BLaER1 treated with 17β-estradiol and CSF1 and Interleukin-3, amounts not matched to agents 10 nM and 100 nM (cell line): ENCODE measurements at regions not wholly inside any gene's neighbourhood (a gene's known extent, or its start where the extent isn't known, plus 50 kb on each side); places are given as distances from the start of the nearest gene placed in this dataset.
A peak's percentile ranks its signal among the peaks of the same experiment; 100 is the strongest.

Source experiments
- H3K27ac ChIP-seq, 11 experiments: shearing (Covaris generic); formaldehyde crosslinking; 2 replicates each; pipeline ENCODE4 v1.8.1; 2022
- H3K27me3 ChIP-seq, 11 experiments: shearing (Covaris generic); formaldehyde crosslinking; 2 replicates each; pipeline ENCODE4 v1.8.1; 2022
- H3K36me3 ChIP-seq, 11 experiments: shearing (Covaris generic); formaldehyde crosslinking; 2 replicates each; pipeline ENCODE4 v1.8.1; 2022
- H3K4me1 ChIP-seq, 10 experiments: shearing (Covaris generic); formaldehyde crosslinking; 2 replicates each; pipeline ENCODE4 v1.8.1; 2022
- H3K4me2 ChIP-seq, 11 experiments: shearing (Covaris generic); formaldehyde crosslinking; 2 replicates each; pipeline ENCODE4 v1.8.1; 2022
- H3K4me3 ChIP-seq, 10 experiments: shearing (Covaris generic); formaldehyde crosslinking; 2 replicates each; pipeline ENCODE4 v1.8.1; 2022
- H3K9ac ChIP-seq, 11 experiments: shearing (Covaris generic); formaldehyde crosslinking; 2 replicates each; pipeline ENCODE4 v1.8.1; 2022
- H3K9me3 ChIP-seq, 11 experiments: shearing (Covaris generic); formaldehyde crosslinking; replicated peaks in 1 of 11; 2 replicates each; pipeline ENCODE4 v1.8.1; 2022
- H4K20me1 ChIP-seq, 11 experiments: shearing (Covaris generic); formaldehyde crosslinking; 2 replicates each; pipeline ENCODE4 v1.8.1; 2022
- Cebpa-rat ChIP-seq, 11 experiments: shearing (Covaris generic); IDR thresholded peaks; 2 replicates each; pipeline ENCODE4 v1.8.1; 2022

GRCh38 chr1:95994643-95995042 is 726.9 kb upstream of the PTBP2 start:
- Histone ChIP-seq H3K9me3 (no peaks in the 10 kb centered on the region), H3K4me2 (peak overlapping the region in 2 of 11 experiments; percentile 10 to 34; a peak in 5 of 22 replicates), H3K27me3 (no peaks in the 10 kb centered on the region), H3K4me1 (no peaks in the 10 kb centered on the region), H3K27ac (no peak overlapping the region), H4K20me1 (no peaks in the 10 kb centered on the region), H3K4me3 (no peak overlapping the region), H3K9ac (no peak overlapping the region), H3K36me3 (no peaks in the 10 kb centered on the region)
- TF ChIP-seq Cebpa-rat (IDR thresholded peaks at IDR 0.05) = no peak

GRCh38 chr1:96002201-96002600 is 719.4 kb upstream of the PTBP2 start:
- Histone ChIP-seq H3K36me3 (no peaks in the 10 kb centered on the region), H4K20me1 (no peaks in the 10 kb centered on the region), H3K9me3 (no peaks in the 10 kb centered on the region), H3K4me2 (no peak overlapping the region), H3K4me3 (no peak overlapping the region), H3K27me3 (no peaks in the 10 kb centered on the region), H3K27ac (no peak overlapping the region), H3K9ac (no peak overlapping the region), H3K4me1 (no peaks in the 10 kb centered on the region)
- no peak for TF ChIP-seq Cebpa-rat (IDR thresholded peaks at IDR 0.05)

GRCh38 chr1:96002969-96003964 is 718.3 kb upstream of the PTBP2 start:
- no peaks in the 10 kb centered on the region for H3K9me3 ChIP-seq
- no peak overlapping the region for H3K4me3 ChIP-seq
- no peaks in the 10 kb centered on the region for H3K27me3 ChIP-seq
- no peak for TF ChIP-seq Cebpa-rat (IDR thresholded peaks at IDR 0.05)
- H4K20me1 ChIP-seq = no peaks in the 10 kb centered on the region
- H3K4me2 ChIP-seq = no peak overlapping the region
- H3K4me1 ChIP-seq = no peaks in the 10 kb centered on the region
- no peak overlapping the region for H3K9ac ChIP-seq
- H3K36me3 ChIP-seq = no peaks in the 10 kb centered on the region
- no peak overlapping the region for H3K27ac ChIP-seq

GRCh38 chr1:96009831-96010434 is 711.7 kb upstream of the PTBP2 start:
- Histone ChIP-seq H3K27ac (no peak overlapping the region), H3K9me3 (no peaks in the 10 kb centered on the region), H4K20me1 (no peaks in the 10 kb centered on the region), H3K27me3 (no peaks in the 10 kb centered on the region), H3K4me3 (no peak overlapping the region), H3K4me2 (no peak overlapping the region), H3K4me1 (no peaks in the 10 kb centered on the region), H3K36me3 (no peaks in the 10 kb centered on the region), H3K9ac (no peak overlapping the region)
- no peak for TF ChIP-seq Cebpa-rat (IDR thresholded peaks at IDR 0.05)

GRCh38 chr1:96011606-96012005 is 710.0 kb upstream of the PTBP2 start:
- Histone ChIP-seq H4K20me1 (no peaks in the 10 kb centered on the region), H3K9me3 (no peaks in the 10 kb centered on the region), H3K4me1 (no peaks in the 10 kb centered on the region), H3K4me3 (no peak overlapping the region), H3K27me3 (no peaks in the 10 kb centered on the region), H3K27ac (no peak overlapping the region), H3K36me3 (no peaks in the 10 kb centered on the region), H3K9ac (no peak overlapping the region), H3K4me2 (no peak overlapping the region)
- no peak for TF ChIP-seq Cebpa-rat (IDR thresholded peaks at IDR 0.05)

- no peak for TF ChIP-seq Cebpa-rat (IDR thresholded peaks at IDR 0.05)
- Histone ChIP-seq H3K36me3 (no peaks in the 10 kb centered on the region), H4K20me1 (no peaks in the 10 kb centered on the region), H3K4me3 (no peak overlapping the region), H3K9ac (no peak overlapping the region), H3K4me2 (no peak overlapping the region), H3K4me1 (no peaks in the 10 kb centered on the region), H3K9me3 (no peaks in the 10 kb centered on the region), H3K27ac (no peak overlapping the region), H3K27me3 (no peaks in the 10 kb centered on the region)
These were observed 705.4 kb upstream of the PTBP2 start for GRCh38 chr1:96016219-96016618.

GRCh38 chr1:96020378-96020777 is 701.2 kb upstream of the PTBP2 start:
- Histone ChIP-seq H3K27me3 (no peaks in the 10 kb centered on the region), H3K4me3 (no peak overlapping the region), H3K4me2 (no peak overlapping the region), H3K36me3 (no peaks in the 10 kb centered on the region), H3K4me1 (no peaks in the 10 kb centered on the region), H3K27ac (no peak overlapping the region), H4K20me1 (no peaks in the 10 kb centered on the region), H3K9ac (no peak overlapping the region), H3K9me3 (no peaks in the 10 kb centered on the region)
- TF ChIP-seq Cebpa-rat (IDR thresholded peaks at IDR 0.05) = no peak

- no peaks in the 10 kb centered on the region for H3K27me3 ChIP-seq
- H3K9ac ChIP-seq = no peak overlapping the region
- no peaks in the 10 kb centered on the region; a peak in 1 of 22 replicates for H3K36me3 ChIP-seq
- no peak overlapping the region for H3K4me2 ChIP-seq
- H3K9me3 ChIP-seq = peaks cover 15 to 20% (median 18%) of the 10 kb centered on the region in 11 experiments
- no peak overlapping the region for H3K27ac ChIP-seq
- no peaks in the 10 kb centered on the region for H4K20me1 ChIP-seq
- no peaks in the 10 kb centered on the region for H3K4me1 ChIP-seq
- TF ChIP-seq Cebpa-rat (IDR thresholded peaks at IDR 0.05) = no peak
- H3K4me3 ChIP-seq = no peak overlapping the region
These were observed 696.5 kb upstream of the PTBP2 start for GRCh38 chr1:96025062-96025461.

GRCh38 chr1:96028071-96028470 is 693.5 kb upstream of the PTBP2 start:
- Histone ChIP-seq H3K4me3 (no peak overlapping the region), H3K9ac (no peak overlapping the region), H3K36me3 (no peaks in the 10 kb centered on the region; a peak in 1 of 22 replicates), H3K27me3 (no peaks in the 10 kb centered on the region), H3K9me3 (peaks cover 15 to 20% (median 18%) of the 10 kb centered on the region in 11 experiments), H4K20me1 (no peaks in the 10 kb centered on the region), H3K4me2 (no peak overlapping the region), H3K27ac (no peak overlapping the region), H3K4me1 (no peaks in the 10 kb centered on the region)
- TF ChIP-seq Cebpa-rat (IDR thresholded peaks at IDR 0.05) = no peak
